Large intestine (tissue), 3 donors: ENCODE measurements at regions not wholly inside any gene's neighbourhood (a gene's known extent, or its start where the extent isn't known, plus 50 kb on each side); places are given as distances from the start of the nearest gene placed in this dataset.

Experiments
- DNase-seq, 2 donors: peaks; one replicate each; pipeline versions ENCODE4 v3.0.0 to v3.0.0-alpha.2; 2013
- H3K27ac ChIP-seq: one replicate; pipeline ENCODE4 v1.5.1; 2013; ENCODE audit warnings: low read length
- H3K27me3 ChIP-seq: 2 replicates; pipeline ENCODE4 v1.6.1; 2013; ENCODE audit warnings: low read length; ENCODE audit not compliant: control insufficient read depth, insufficient read depth
- H3K36me3 ChIP-seq: 2 replicates; pipeline ENCODE4 v1.6.1; 2013; ENCODE audit warnings: low read length; ENCODE audit not compliant: control insufficient read depth, insufficient read depth
- H3K4me1 ChIP-seq: one replicate; pipeline ENCODE4 v1.6.1; 2013; ENCODE audit warnings: low read length; ENCODE audit not compliant: control insufficient read depth, insufficient read depth
- H3K4me3 ChIP-seq: one replicate; pipeline ENCODE4 v1.5.1; 2013; ENCODE audit warnings: low read length
- H3K9me3 ChIP-seq: one replicate; pipeline ENCODE4 v1.6.1; 2013; ENCODE audit warnings: mild to moderate bottlenecking, low read depth, low read length, moderate library complexity; ENCODE audit not compliant: control insufficient read depth
- WGBS: methylation state at CpG from one replicate; pipeline ENCODE4 v1.1.5; 2013; ENCODE audit warnings: low lambda C conversion rate; ENCODE audit not compliant: insufficient coverage; 5-methylcytosine and 5-hydroxymethylcytosine counted together

DNA sequence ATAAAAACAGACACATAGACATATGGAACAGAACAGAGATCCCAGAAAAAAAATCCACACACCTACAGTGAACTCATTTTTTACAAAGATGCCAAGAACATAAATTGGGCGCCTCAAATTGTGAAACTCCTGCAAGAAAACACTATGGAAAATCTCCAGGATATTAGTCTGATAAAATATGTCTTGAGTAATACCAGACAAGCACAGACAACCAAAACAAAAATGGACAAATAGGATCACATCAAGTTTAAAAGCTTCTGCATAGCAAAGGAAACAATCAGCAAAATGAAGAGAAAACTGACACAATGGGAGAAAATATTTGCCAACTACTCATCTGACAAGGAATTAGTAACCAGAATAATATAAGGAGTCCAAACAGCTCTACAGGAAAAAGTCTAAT, 337.3 kb upstream of the DIPK2B start:
- no peak overlapping the region for H3K4me3 ChIP-seq
- DNase-seq: no peak
- WGBS: no CpG with 5 or more reads among the region's 1 CpG
- no peaks in the 10 kb centered on the region for H3K4me1 ChIP-seq
- no peak overlapping the region for H3K27ac ChIP-seq
- no peaks in the 10 kb centered on the region for H3K36me3 ChIP-seq
- no peaks in the 10 kb centered on the region for H3K9me3 ChIP-seq
- H3K27me3 ChIP-seq: no peaks in the 10 kb centered on the region

- no peak overlapping the region for H3K27ac ChIP-seq
- H3K4me1 ChIP-seq: no peaks in the 10 kb centered on the region
- no peaks in the 10 kb centered on the region for H3K27me3 ChIP-seq
- no CpG with 5 or more reads among the region's 4 CpGs for WGBS
- peak in 1 of 2 donors; percentile 6 for DNase-seq
- no peak overlapping the region for H3K4me3 ChIP-seq
- no peaks in the 10 kb centered on the region for H3K9me3 ChIP-seq
- no peaks in the 10 kb centered on the region for H3K36me3 ChIP-seq
Measured at GRCh38 chrX:45527834-45528233, 327.2 kb upstream of the DIPK2B start.

- H3K4me3 ChIP-seq: no peak overlapping the region
- H3K27ac ChIP-seq: no peak overlapping the region
- H3K36me3 ChIP-seq: no peaks in the 10 kb centered on the region
- no peaks in the 10 kb centered on the region for H3K9me3 ChIP-seq
- H3K27me3 ChIP-seq: no peaks in the 10 kb centered on the region
- no peaks in the 10 kb centered on the region for H3K4me1 ChIP-seq
- no peak for DNase-seq
- no CpG with 5 or more reads among the region's 3 CpGs for WGBS
Measured at GRCh38 chrX:45524805-45525204, 324.1 kb upstream of the DIPK2B start.

- no peak for DNase-seq
- Histone ChIP-seq H3K36me3 (no peaks in the 10 kb centered on the region), H3K9me3 (no peaks in the 10 kb centered on the region), H3K27ac (no peak overlapping the region), H3K4me1 (no peaks in the 10 kb centered on the region), H3K27me3 (no peaks in the 10 kb centered on the region), H3K4me3 (no peak overlapping the region)
- no CpG with 5 or more reads among the region's 1 CpG for WGBS
Measured at GRCh38 chrX:45524296-45524695, 323.6 kb upstream of the DIPK2B start.

DNA sequence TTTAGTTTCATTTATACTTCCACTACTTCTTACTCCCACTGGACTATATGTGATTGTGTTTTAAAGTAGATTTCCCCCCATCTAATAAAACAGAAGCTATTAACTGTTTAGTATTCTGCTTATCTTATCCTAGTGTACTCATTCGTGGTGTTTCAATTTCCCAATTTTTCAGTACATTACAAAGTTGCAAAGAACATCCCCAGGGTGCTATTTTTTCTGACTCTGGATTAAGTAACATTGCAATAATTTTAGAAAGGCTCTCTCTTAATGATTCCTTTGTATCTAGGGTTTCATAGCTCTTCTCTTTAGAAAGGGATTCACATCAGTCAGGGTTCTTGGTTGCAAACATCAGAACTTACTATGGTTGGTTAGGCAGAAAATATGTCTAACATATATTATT, 317.9 kb upstream of the DIPK2B start:
- no peak overlapping the region for H3K27ac ChIP-seq
- WGBS: 40% methylated on average over 1 of the region's 1 CpG

GRCh38 chrX:45517090-45517973, 316.7 kb upstream of the DIPK2B start:
- no peak overlapping the region for H3K27ac ChIP-seq
- WGBS: no CpG with 5 or more reads among the region's 5 CpGs
- peaks cover 6% of the 10 kb centered on the region for H3K4me1 ChIP-seq
- H3K9me3 ChIP-seq: no peaks in the 10 kb centered on the region
- no peaks in the 10 kb centered on the region for H3K27me3 ChIP-seq
- DNase-seq: no peak
- no peak overlapping the region for H3K4me3 ChIP-seq
- H3K36me3 ChIP-seq: no peaks in the 10 kb centered on the region

More for the DNA sequence above, 317.9 kb upstream of the DIPK2B start:
- H3K27me3 ChIP-seq: no peaks in the 10 kb centered on the region
- H3K9me3 ChIP-seq: no peaks in the 10 kb centered on the region
- no peak for DNase-seq
- H3K36me3 ChIP-seq: no peaks in the 10 kb centered on the region
- no peak overlapping the region for H3K4me3 ChIP-seq
- peaks cover 6% of the 10 kb centered on the region for H3K4me1 ChIP-seq

GRCh38 chrX:45515262-45516215, 314.9 kb upstream of the DIPK2B start:
- H3K9me3 ChIP-seq: no peaks in the 10 kb centered on the region
- WGBS: no CpG with 5 or more reads among the region's 12 CpGs
- peak overlapping the region; percentile 36 for H3K27ac ChIP-seq
- peak overlapping the region; percentile 24 for H3K4me3 ChIP-seq
- H3K27me3 ChIP-seq: no peaks in the 10 kb centered on the region
- H3K36me3 ChIP-seq: no peaks in the 10 kb centered on the region
- H3K4me1 ChIP-seq: peaks cover 6% of the 10 kb centered on the region
- DNase-seq: peak; percentile 52 to 66

DNA sequence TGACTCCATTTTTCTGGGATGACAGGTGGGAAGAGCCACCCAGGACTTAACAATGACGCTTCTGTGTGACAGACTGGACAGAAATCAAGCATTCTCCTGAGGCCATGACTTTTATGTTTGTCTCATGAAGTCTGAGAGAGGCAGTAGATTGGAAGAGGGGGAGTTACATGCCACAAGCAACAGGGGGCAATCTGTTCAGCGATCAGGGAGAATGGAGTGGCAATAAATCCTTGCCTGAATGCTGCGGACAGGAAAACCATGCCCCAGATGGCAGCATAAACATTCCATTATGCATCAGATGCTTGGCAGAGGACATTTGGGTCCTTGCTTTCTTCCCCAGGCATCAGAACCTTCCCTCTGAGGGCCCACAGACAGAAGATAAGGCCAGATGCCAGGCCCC, 312.4 kb upstream of the DIPK2B start:
- DNase-seq: no peak
- Histone ChIP-seq H3K27ac (no peak overlapping the region), H3K9me3 (no peaks in the 10 kb centered on the region), H3K36me3 (no peaks in the 10 kb centered on the region), H3K27me3 (no peaks in the 10 kb centered on the region), H3K4me1 (peaks cover 6% of the 10 kb centered on the region), H3K4me3 (no peak overlapping the region)
- WGBS: no CpG with 5 or more reads among the region's 3 CpGs

- Histone ChIP-seq H3K36me3 (no peaks in the 10 kb centered on the region), H3K4me3 (no peak overlapping the region), H3K27me3 (no peaks in the 10 kb centered on the region), H3K27ac (no peak overlapping the region), H3K4me1 (peaks cover 12% of the 10 kb centered on the region), H3K9me3 (peaks cover 14% of the 10 kb centered on the region)
- DNase-seq: no peak
- WGBS: no CpG with 5 or more reads among the region's 2 CpGs
Measured at GRCh38 chrX:45508454-45508853, 307.8 kb upstream of the DIPK2B start.

- Histone ChIP-seq H3K9me3 (peaks cover 14% of the 10 kb centered on the region), H3K4me3 (no peak overlapping the region), H3K27me3 (no peaks in the 10 kb centered on the region), H3K4me1 (peaks cover 15% of the 10 kb centered on the region), H3K36me3 (no peaks in the 10 kb centered on the region), H3K27ac (peak overlapping the region; percentile 87)
- no CpG with 5 or more reads among the region's 2 CpGs for WGBS
- DNase-seq: peak in 1 of 2 donors; percentile 61
Measured at GRCh38 chrX:45506149-45506730, 305.6 kb upstream of the DIPK2B start.
